H9 (cell line): ENCODE measurements at regions not wholly inside any gene's neighbourhood (a gene's known extent, or its start where the extent isn't known, plus 50 kb on each side); places are given as distances from the start of the nearest gene placed in this dataset.

Experiments
- DNase-seq: peaks from one replicate; pipeline ENCODE4 v3.0.0-alpha.2; 2017
- H2AFZ ChIP-seq: one replicate; pipeline ENCODE4 v1.6.1; 2013; ENCODE audit warnings: mild to moderate bottlenecking, low read length, control low read depth, moderate library complexity
- H2AK5ac ChIP-seq: 2 replicates; pipeline ENCODE4 v1.6.1; 2013; ENCODE audit warnings: low read length, control low read depth, mixed read lengths; ENCODE audit not compliant: insufficient read length
- H2BK120ac ChIP-seq: one replicate; pipeline ENCODE4 v1.6.1; 2013; ENCODE audit warnings: low read depth, mild to moderate bottlenecking, low read length, control low read depth, inconsistent platforms; ENCODE audit not compliant: poor library complexity, severe bottlenecking
- H2BK12ac ChIP-seq: 2 replicates; pipeline ENCODE4 v1.6.1; 2013; ENCODE audit warnings: low read length, control low read depth, mixed read lengths, low read depth; ENCODE audit not compliant: insufficient read length
- H2BK15ac ChIP-seq: 2 replicates; pipeline ENCODE4 v1.6.1; 2013; ENCODE audit warnings: low read depth, low read length, control low read depth
- H2BK20ac ChIP-seq: one replicate; pipeline ENCODE4 v1.6.1; 2013; ENCODE audit warnings: low read depth, mild to moderate bottlenecking, low read length, control low read depth, inconsistent platforms; ENCODE audit not compliant: poor library complexity, severe bottlenecking
- H2BK5ac ChIP-seq: 2 replicates; pipeline ENCODE4 v1.6.1; 2013; ENCODE audit warnings: low read length, control low read depth, mixed read lengths; ENCODE audit not compliant: insufficient read length
- H3K14ac ChIP-seq: 2 replicates; pipeline ENCODE4 v1.6.1; 2013; ENCODE audit warnings: low read length, control low read depth; ENCODE audit not compliant: insufficient read depth
- H3K18ac ChIP-seq: 2 replicates; pipeline ENCODE4 v1.6.1; 2013; ENCODE audit warnings: low read depth, mild to moderate bottlenecking, mixed read lengths, low read length, control low read depth; ENCODE audit not compliant: insufficient read length
- H3K23ac ChIP-seq: 2 replicates; pipeline ENCODE4 v1.6.1; 2013; ENCODE audit warnings: low read length, control low read depth, mixed read lengths, low read depth; ENCODE audit not compliant: insufficient read length
- H3K23me2 ChIP-seq: 2 replicates; pipeline ENCODE4 v1.6.1; 2013; ENCODE audit warnings: low read depth, mild to moderate bottlenecking, mixed read lengths, low read length, control low read depth; ENCODE audit not compliant: insufficient read length, poor library complexity, severe bottlenecking
- H3K27ac ChIP-seq: 2 replicates; pipeline ENCODE4 v1.5.1; 2013; ENCODE audit warnings: low read length, control low read depth, mixed read lengths, low read depth; ENCODE audit not compliant: insufficient read length
- H3K27me3 ChIP-seq: 2 replicates; pipeline ENCODE4 v1.6.1; 2013; ENCODE audit warnings: low read length, control low read depth, inconsistent platforms; ENCODE audit not compliant: insufficient read depth
- H3K4ac ChIP-seq: 2 replicates; pipeline ENCODE4 v1.6.1; 2013; ENCODE audit warnings: low read depth, mild to moderate bottlenecking, control low read depth, inconsistent platforms, low read length, moderate library complexity
- H3K4me1 ChIP-seq: 2 replicates; pipeline ENCODE4 v1.6.1; 2013; ENCODE audit warnings: low read length, control low read depth, inconsistent platforms; ENCODE audit not compliant: insufficient read depth
- H3K4me2 ChIP-seq: 2 replicates; pipeline ENCODE4 v1.6.1; 2013; ENCODE audit warnings: low read length, control low read depth, mixed read lengths; ENCODE audit not compliant: insufficient read length, insufficient read depth
- H3K56ac ChIP-seq: 2 replicates; pipeline ENCODE4 v1.6.1; 2013; ENCODE audit warnings: low read depth, mild to moderate bottlenecking, mixed read lengths, low read length, control low read depth; ENCODE audit not compliant: insufficient read length
- H3K79me1 ChIP-seq: 2 replicates; pipeline ENCODE4 v1.6.1; 2013; ENCODE audit warnings: low read depth, mild to moderate bottlenecking, moderate library complexity, low read length, control low read depth, inconsistent platforms; ENCODE audit not compliant: insufficient read depth, poor library complexity, severe bottlenecking
- H3K79me2 ChIP-seq: 2 replicates; pipeline ENCODE4 v1.6.1; 2013; ENCODE audit warnings: low read length, control low read depth, inconsistent platforms; ENCODE audit not compliant: insufficient read depth
- H3K9ac ChIP-seq: 2 replicates; pipeline ENCODE4 v1.6.1; 2013; ENCODE audit warnings: low read length, control low read depth, mixed read lengths; ENCODE audit not compliant: insufficient read length; ENCODE audit errors: extremely low read depth
- H3K9me3 ChIP-seq: one replicate; pipeline ENCODE4 v1.6.1; 2013; ENCODE audit warnings: low read depth, low read length, inconsistent platforms; ENCODE audit not compliant: control insufficient read depth
- H3T11ph ChIP-seq: one replicate; pipeline ENCODE4 v1.6.1; 2013; ENCODE audit warnings: mild to moderate bottlenecking, low read length, control low read depth, inconsistent platforms
- H4K20me1 ChIP-seq: one replicate; pipeline ENCODE4 v1.6.1; 2013; ENCODE audit not compliant: control insufficient read depth, insufficient read length, insufficient read depth
- H4K5ac ChIP-seq: 2 replicates; pipeline ENCODE4 v1.6.1; 2013; ENCODE audit warnings: low read depth, mild to moderate bottlenecking, mixed read lengths, low read length, control low read depth; ENCODE audit not compliant: insufficient read length
- H4K8ac ChIP-seq: replicated peaks from 2 replicates; pipeline ENCODE4 v1.6.1; 2013; ENCODE audit warnings: low read length, control low read depth, mixed read lengths, low read depth; ENCODE audit not compliant: insufficient read length
- H4K91ac ChIP-seq: 2 replicates; pipeline ENCODE4 v1.6.1; 2013; ENCODE audit warnings: low read depth, mild to moderate bottlenecking, moderate library complexity, mixed read lengths, low read length, control low read depth; ENCODE audit not compliant: insufficient read length
- H3K27ac Mint-ChIP-seq, 3 experiments: 2 replicates in 2 of 3; 3 replicates in 1 of 3; pipeline ENCODE4 v1.8.0; 2020 to 2021; ENCODE audit warnings: mixed read lengths in 3 of 3, mild to moderate bottlenecking in 1 of 3, moderate library complexity in 1 of 3
- H3K27me3 Mint-ChIP-seq: 2 replicates; pipeline ENCODE4 v1.8.0; 2021; ENCODE audit warnings: low read depth, mild to moderate bottlenecking, moderate library complexity, mixed read lengths
- H3K36me3 Mint-ChIP-seq, 3 experiments: 2 replicates in 2 of 3; 3 replicates in 1 of 3; pipeline ENCODE4 v1.8.0; 2020 to 2021; ENCODE audit warnings: low read depth in 3 of 3, mixed read lengths in 3 of 3; ENCODE audit not compliant: insufficient read depth in 1 of 3
- H3K4me1 Mint-ChIP-seq, 2 experiments: 2 replicates each; pipeline ENCODE4 v1.8.0; 2020; ENCODE audit warnings: mixed read lengths in 2 of 2
- H3K4me3 Mint-ChIP-seq, 2 experiments: 2 replicates in 1 of 2; 3 replicates in 1 of 2; pipeline ENCODE4 v1.8.0; 2020 to 2021; ENCODE audit warnings: mild to moderate bottlenecking in 2 of 2, mixed read lengths in 2 of 2, moderate library complexity in 1 of 2
- H3K9me3 Mint-ChIP-seq, 2 experiments: 2 replicates in 1 of 2; 3 replicates in 1 of 2; pipeline ENCODE4 v1.8.0; 2020; ENCODE audit warnings: mild to moderate bottlenecking in 2 of 2, mixed read lengths in 2 of 2, moderate library complexity in 1 of 2
- CTCF ChIP-seq: fragments of 200-600 bp; sonication (generic); conservative IDR thresholded peaks from 3 replicates; pipeline ENCODE4 v1.8.0; 2021; ENCODE audit warnings: antibody characterized with exemption, mild to moderate bottlenecking
- WGBS: extraction: QIAGEN DNeasy Blood & Tissue Kit; methylation state at CpG from one replicate; pipeline ENCODE4 v1.1.7; 2013; ENCODE audit warnings: missing lambda C conversion rate, low lambda C conversion rate, mixed read lengths; ENCODE audit not compliant: insufficient read length; ENCODE audit errors: extremely low coverage; 5-methylcytosine and 5-hydroxymethylcytosine counted together

- TF ChIP-seq CTCF = no peak
- H3K27me3 Mint-ChIP-seq = no peaks in the 10 kb centered on the region
- Histone ChIP-seq H3K23me2 (no peaks in the 10 kb centered on the region), H3K27ac (no peak overlapping the region), H3K56ac (no peak overlapping the region), H2AK5ac (no peak overlapping the region), H2BK120ac (no peak overlapping the region), H2BK5ac (no peak overlapping the region), H3K9me3 (no peaks in the 10 kb centered on the region), H2BK12ac (no peak overlapping the region), H3K18ac (no peak overlapping the region), H3K79me1 (no peaks in the 10 kb centered on the region), H3K14ac (peak overlapping the region; percentile 5; the same call in 1 of the 2 replicates), H3K23ac (no peak overlapping the region), H3T11ph (no peak overlapping the region), H3K9ac (no peak overlapping the region), H3K4ac (no peak overlapping the region), H4K8ac (no peak overlapping the region), H2AFZ (no peak overlapping the region), H3K4me2 (no peak overlapping the region), H3K27me3 (no peaks in the 10 kb centered on the region), H3K79me2 (no peaks in the 10 kb centered on the region), H4K91ac (no peak overlapping the region), H4K5ac (no peak overlapping the region), H4K20me1 (no peaks in the 10 kb centered on the region), H2BK15ac (no peak overlapping the region), H3K4me1 (peaks cover 4% of the 10 kb centered on the region; the same call in 1 of the 2 replicates), H2BK20ac (no peak overlapping the region)
- no peaks in the 10 kb centered on the region for H3K36me3 Mint-ChIP-seq
- H3K4me3 Mint-ChIP-seq = no peak overlapping the region
- H3K4me1 Mint-ChIP-seq = peaks cover 4 to 9% of the 10 kb centered on the region in 2 experiments; a peak in 3 of 4 replicates
- H3K27ac Mint-ChIP-seq = no peak overlapping the region
- no peaks in the 10 kb centered on the region for H3K9me3 Mint-ChIP-seq
- no CpG with 5 or more reads among the region's 4 CpGs for WGBS
- no peak for DNase-seq
Measured at GRCh38 chr17:72287586-72287985, 166.8 kb downstream of the SOX9 start.
